Progenitor cell of endocrine pancreas (in vitro differentiated cells): ENCODE measurements at regions not wholly inside any gene's neighbourhood (a gene's known extent, or its start where the extent isn't known, plus 50 kb on each side); places are given as distances from the start of the nearest gene placed in this dataset.

Source experiments
- DNase-seq: peaks from one replicate; pipeline ENCODE4 v3.0.0; 2021; ENCODE audit warnings: low spot score; ENCODE audit not compliant: unreplicated experiment
- H3K27ac Mint-ChIP-seq: 2 replicates; pipeline ENCODE4 v1.8.0; 2021; ENCODE audit warnings: mild to moderate bottlenecking, moderate library complexity, mixed read lengths
- H3K27me3 Mint-ChIP-seq: 2 replicates; pipeline ENCODE4 v1.8.0; 2021; ENCODE audit warnings: mixed read lengths
- H3K36me3 Mint-ChIP-seq: 2 replicates; pipeline ENCODE4 v1.8.0; 2022; ENCODE audit warnings: mixed read lengths; ENCODE audit not compliant: insufficient read depth
- H3K4me1 Mint-ChIP-seq: 2 replicates; pipeline ENCODE4 v1.8.0; 2021; ENCODE audit warnings: low read depth, mixed read lengths
- H3K4me3 Mint-ChIP-seq: 2 replicates; pipeline ENCODE4 v1.8.0; 2021; ENCODE audit warnings: low read depth, mild to moderate bottlenecking, moderate library complexity, mixed read lengths
- H3K9me3 Mint-ChIP-seq: 2 replicates; pipeline ENCODE4 v1.8.0; 2021; ENCODE audit warnings: low read depth, mixed read lengths
- CTCF ChIP-seq: fragments of 200-600 bp; sonication (generic); IDR thresholded peaks from one replicate; pipeline ENCODE4 v1.5.0; 2021; ENCODE audit warnings: antibody characterized with exemption, mild to moderate bottlenecking; ENCODE audit not compliant: unreplicated experiment

DNA sequence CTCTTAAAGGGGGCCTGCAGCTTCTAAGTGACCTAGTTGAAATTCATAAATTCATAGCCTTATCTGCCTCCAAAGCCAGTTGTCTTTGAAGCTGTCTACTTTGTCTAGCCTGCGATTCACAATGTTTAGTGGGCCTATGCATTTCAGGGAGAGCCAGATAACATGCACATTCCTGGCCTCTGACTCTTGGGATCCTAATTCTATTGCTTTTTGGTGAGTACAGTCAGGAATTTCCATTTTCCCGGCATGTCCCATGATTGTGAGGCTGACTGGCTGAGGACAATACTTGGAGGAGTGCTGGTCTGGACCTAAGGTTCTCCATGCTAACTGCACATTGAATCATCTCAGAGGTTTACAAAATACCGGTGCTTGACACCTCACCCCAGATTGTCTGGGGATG, 155.0 kb downstream of the MSL3 start:
- Mint-ChIP-seq H3K4me3 (no peak overlapping the region), H3K36me3 (no peaks in the 10 kb centered on the region), H3K27ac (no peak overlapping the region), H3K9me3 (peaks cover 13% of the 10 kb centered on the region), H3K27me3 (no peaks in the 10 kb centered on the region), H3K4me1 (no peaks in the 10 kb centered on the region)
- no peak for TF ChIP-seq CTCF
- DNase-seq = no peak

- DNase-seq = no peak
- no peak for TF ChIP-seq CTCF
- Mint-ChIP-seq H3K27ac (no peak overlapping the region), H3K4me1 (no peaks in the 10 kb centered on the region), H3K27me3 (no peaks in the 10 kb centered on the region), H3K36me3 (no peaks in the 10 kb centered on the region), H3K9me3 (peaks cover 42% of the 10 kb centered on the region), H3K4me3 (no peak overlapping the region)
Observed at GRCh38 chrX:11929476-11929875, 171.4 kb downstream of the MSL3 start.

DNA sequence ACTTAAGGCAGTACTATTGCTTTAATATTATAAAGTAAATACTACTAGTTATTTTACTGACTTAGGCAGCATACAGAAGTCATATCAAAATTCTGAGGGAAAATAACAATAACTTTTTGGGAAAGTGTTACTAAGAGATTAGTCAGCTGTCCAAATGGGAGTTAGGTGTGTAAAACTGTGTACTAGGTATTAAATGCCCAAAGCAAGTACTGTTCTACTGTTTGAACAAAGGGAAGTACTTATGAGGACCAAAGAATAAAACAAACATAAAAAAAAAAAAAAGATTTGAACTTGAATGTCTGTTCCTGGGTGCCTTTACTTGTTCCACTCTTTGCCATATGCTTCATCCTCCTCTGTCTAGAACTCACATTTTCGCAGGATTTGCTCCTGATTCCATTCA, 174.4 kb downstream of the MSL3 start:
- no peak overlapping the region for H3K4me3 Mint-ChIP-seq
- H3K4me1 Mint-ChIP-seq = no peaks in the 10 kb centered on the region

DNA sequence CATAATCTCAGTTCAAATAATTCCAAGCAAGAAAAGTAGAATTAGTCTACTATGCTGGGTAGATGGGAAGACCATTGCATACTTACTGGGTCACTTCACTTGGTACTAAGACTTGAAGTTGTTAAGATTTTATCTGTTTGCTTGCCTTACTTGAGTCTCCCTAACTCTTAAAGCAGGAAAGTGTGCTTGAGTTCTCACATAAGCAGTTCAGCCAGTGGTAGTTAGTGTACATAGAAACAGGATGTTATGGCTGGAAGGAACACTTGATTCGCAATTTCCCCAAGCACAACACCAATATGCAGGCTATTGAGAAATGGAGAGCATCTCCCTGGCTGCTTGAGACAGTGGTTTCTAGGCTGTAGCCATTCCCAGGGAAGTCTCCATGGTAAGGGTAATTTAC, 176.1 kb downstream of the MSL3 start:
- Mint-ChIP-seq H3K27me3 (no peaks in the 10 kb centered on the region), H3K36me3 (no peaks in the 10 kb centered on the region), H3K9me3 (peaks cover 8% of the 10 kb centered on the region), H3K4me1 (no peaks in the 10 kb centered on the region), H3K4me3 (no peak overlapping the region), H3K27ac (no peak overlapping the region)
- DNase-seq = no peak
- TF ChIP-seq CTCF = no peak

More for the DNA sequence above, 174.4 kb downstream of the MSL3 start:
- no peaks in the 10 kb centered on the region for H3K36me3 Mint-ChIP-seq
- H3K27ac Mint-ChIP-seq = no peak overlapping the region
- peaks cover 20% of the 10 kb centered on the region for H3K9me3 Mint-ChIP-seq
- no peak for DNase-seq
- no peaks in the 10 kb centered on the region for H3K27me3 Mint-ChIP-seq
- TF ChIP-seq CTCF = no peak

- DNase-seq = no peak
- Mint-ChIP-seq H3K4me1 (peaks cover 4% of the 10 kb centered on the region), H3K27ac (no peak overlapping the region), H3K4me3 (no peak overlapping the region), H3K9me3 (peaks cover 12% of the 10 kb centered on the region), H3K36me3 (no peaks in the 10 kb centered on the region), H3K27me3 (no peaks in the 10 kb centered on the region)
- TF ChIP-seq CTCF = no peak
Observed at GRCh38 chrX:11941571-11941970, 183.5 kb downstream of the MSL3 start.
